ENCODE measurements at regions not wholly inside any gene's neighbourhood (a gene's known extent, or its start where the extent isn't known, plus 50 kb on each side); places are given as distances from the start of the nearest gene placed in this dataset.

GRCh38 chr13:84497613-84498012 is 615.3 kb upstream of the SLITRK1 start:
- no peak for DNase-seq

DNA sequence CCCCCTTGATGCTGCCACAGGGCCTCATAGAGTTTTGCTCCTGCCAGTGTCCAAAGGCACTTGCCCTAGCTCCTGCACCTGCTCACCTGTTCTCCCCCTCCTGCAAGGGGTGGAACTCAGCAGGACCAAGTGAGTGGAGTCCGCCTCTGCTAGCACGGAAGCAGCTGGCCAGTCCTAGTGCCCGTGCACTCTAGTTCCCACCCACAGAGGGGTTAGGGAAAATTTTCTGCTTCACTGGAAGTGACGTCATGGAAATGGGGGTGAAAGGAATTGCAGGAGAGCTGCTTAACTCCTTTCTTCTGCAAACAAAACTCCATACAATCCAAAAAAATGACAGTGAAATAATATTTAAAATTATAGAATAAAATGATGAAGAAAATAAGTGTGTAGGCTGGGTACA is 609.7 kb upstream of the SLITRK1 start:
- no peak for DNase-seq

DNA sequence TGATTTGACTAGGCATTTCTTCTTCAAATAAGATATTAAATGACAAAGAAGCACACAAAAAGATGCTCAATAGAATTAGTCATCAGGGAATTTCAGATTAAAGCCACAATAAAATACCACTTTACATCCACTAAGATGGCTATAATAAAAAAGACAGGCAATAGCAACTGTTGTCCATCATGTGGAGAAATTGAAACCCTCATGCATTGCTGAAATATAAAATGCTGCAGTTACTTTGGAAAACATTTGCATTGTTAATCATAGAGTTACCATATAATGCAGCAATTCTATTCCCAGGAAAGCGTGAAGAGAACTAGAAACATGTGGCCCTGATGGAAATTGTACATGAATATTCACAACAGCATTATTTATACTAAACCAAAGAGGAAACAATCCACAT is 605.5 kb upstream of the SLITRK1 start:
- DNase-seq: no peak

DNA sequence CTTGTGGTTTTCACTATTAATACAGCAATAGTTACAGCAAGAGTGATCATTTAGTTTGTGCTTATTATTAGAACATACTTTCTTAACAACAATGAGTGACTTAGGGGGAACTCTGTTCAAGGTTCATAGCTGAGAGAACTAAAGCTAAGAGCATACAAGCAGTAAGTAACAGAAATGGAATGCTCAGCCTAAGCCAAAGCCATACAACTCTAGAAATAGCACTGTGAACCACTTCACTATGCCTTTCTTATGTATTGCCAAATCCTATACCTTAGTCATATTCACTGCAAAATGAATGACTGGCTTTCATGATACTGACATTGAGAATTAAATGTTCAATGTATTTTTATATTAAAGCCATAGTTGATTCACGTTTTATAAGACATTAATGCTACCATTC is 599.7 kb upstream of the SLITRK1 start:
- DNase-seq: no peak

GRCh38 chr13:84479656-84480055 is 597.4 kb upstream of the SLITRK1 start:
- no peak for DNase-seq

DNA sequence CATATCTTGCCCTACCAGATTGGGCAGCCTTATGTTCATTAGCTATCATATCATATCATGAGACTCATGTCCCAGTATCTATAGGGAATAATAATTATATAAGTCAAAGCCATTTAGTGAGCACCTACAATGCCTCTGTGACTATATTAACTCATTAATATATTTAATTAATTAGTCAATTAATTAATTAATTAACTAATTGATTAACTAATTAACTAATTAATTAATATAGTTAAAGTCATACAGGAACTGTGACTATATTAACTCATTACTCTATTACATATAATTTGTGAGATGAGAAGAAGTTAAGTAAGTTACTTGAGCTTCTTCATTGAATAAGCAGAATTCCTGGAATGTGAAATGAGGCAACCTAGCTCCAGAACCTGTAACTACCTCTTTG is 588.3 kb upstream of the SLITRK1 start:
- DNase-seq: no peak

GRCh38 chr13:84466461-84466860 is 584.2 kb upstream of the SLITRK1 start:
- DNase-seq: no peak

DNA sequence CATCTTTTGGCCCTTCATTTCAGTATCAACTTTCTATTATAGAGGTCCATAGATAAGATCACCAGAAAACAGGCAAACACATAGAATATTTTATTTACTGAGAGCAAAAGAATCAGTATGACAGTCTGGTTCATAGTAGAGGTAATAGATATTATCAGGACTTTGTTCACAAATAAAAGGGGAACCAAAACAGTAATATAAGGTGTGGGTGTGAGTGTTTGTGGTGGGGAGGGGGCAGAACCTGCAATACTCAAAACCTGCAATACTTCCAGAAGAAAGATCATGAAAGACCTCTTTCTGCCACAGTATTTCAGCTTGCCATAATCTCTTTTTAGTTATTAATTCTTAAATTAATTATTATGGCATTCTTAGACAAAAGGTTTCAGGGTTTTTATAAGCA is 578.7 kb upstream of the SLITRK1 start:
- no peak for DNase-seq

DNA sequence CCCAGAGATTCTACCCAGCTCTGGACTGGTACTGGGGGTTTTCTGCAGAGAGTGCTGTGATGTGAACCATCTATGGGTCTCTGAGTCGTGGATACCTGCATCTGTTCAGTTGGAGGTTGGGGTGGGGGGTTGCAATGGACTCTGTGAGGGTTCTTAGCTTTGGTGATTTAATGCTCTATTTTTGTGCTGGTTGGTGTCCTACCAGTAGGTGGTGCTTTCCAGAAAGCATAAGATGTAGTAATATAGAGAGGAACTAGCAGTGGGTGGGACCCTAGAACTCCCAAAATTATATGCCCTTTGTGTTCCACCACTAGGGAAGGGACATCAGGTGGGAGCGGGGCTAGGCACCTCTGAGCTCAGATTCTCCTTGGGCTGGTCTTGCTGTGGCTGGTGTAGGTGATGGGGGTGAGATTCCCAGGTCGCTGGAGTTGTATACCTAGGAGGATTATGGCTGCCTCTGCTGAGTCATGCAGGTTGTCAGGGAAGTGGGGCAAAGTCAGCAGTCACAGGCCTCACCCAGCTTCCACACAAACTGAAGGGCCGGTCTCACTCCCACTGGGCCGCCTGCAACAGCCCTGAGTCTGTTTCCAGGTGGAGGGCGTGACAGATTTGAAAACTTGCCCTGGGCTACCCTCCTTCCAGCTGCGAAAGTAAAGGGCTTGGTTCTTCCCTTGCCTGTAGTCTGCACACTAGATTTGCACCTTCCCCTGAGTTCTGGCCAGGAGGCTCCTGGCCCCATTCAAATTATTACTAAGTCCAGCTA is 573.0 kb upstream of the SLITRK1 start:
- no peak for DNase-seq

- DNase-seq: no peak
Measured at GRCh38 chr13:84447640-84447978, 565.3 kb upstream of the SLITRK1 start.

DNA sequence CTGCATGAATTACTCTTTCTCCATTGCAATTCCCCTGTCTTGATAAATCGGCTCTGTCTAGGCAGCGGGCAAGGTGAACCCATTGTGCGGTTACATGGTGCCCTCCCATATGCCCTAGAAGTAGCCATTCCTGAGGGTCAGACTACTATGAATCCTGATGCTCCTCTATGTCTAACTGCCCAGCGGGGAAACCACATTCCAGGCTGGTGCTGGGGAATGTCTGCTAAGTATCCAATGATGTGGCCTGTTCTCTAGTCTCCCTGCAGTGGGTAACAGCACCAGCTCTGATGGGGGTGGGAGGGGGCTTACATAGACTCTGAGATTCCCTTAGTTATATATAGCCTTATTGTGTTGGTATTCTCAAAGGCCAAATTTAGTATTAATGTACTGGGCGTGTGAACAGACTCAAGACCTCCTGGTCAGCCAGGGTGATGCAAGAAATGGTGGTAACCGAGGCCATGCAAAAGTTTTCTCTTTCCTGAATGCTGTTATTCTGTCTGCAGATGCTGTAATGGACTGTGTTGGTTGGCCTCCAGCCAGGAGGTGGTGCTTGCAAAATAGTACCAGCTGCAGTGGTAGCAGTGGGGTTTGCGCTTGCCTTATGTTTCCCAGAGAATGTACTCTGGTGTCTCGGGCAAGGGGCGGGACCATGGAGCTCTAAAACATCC is 564.8 kb upstream of the SLITRK1 start:
- DNase-seq: no peak

DNA sequence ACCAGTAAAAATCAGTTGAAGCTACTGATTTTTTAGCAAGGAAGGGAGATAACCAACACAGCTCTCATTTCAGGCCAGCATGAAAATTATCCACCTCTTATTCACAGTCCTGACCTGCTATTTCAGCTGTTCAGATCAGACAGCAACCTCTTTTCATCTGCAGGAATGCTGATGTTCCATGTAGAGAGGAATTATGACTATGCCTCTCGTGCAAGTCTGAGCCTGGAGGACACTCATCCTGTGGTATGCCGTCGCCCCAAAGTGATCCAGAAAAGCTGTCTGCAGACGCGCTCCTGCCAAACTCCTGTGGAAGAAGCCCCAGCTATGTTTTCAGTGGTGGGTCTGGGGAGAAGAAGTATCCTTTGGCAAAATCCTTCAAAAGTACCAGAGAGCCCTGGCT is 563.5 kb upstream of the SLITRK1 start:
- DNase-seq: no peak

- DNase-seq: no peak
Measured at GRCh38 chr13:84443463-84443862, 561.2 kb upstream of the SLITRK1 start.

DNA sequence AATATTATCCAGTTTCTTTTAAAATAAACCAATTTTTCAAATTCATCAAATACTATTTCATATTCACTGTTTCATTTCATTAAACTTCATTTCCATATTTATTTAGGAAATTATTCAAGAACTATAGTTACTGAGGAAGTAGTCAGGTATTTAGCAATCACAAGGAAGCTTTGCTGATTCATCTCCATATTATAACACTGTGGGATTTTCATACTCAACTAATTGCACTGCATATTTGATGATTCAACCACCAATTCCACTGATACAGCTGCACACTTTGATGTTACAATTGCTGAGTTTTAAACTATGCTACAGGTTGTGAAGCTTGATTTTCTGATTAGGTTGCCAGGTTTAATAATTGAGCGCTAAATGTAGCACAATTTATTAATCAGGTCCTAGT is 556.8 kb upstream of the SLITRK1 start:
- no peak for DNase-seq

- DNase-seq: no peak
Measured at GRCh38 chr13:84433024-84433423, 550.8 kb upstream of the SLITRK1 start.

GRCh38 chr13:84431646-84432045 is 549.4 kb upstream of the SLITRK1 start:
- DNase-seq: no peak

DNA sequence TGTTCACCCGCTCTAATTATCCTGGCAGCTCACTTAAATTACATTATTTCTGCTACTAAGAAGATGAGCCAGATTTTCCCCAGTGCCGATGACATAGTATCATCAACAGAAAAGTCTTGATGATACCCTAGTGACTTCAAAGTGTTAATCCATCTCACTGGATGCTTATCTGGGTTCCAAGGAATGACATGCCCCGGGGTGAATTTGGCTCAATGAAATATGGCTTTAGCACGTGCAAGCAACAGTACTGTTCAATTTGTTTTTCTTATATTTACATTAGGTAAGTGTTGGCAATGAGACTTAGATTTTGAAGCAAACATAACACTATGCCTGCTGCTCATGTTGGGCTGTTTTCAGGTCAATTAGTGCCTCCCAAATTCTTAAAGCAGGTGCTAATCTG is 548.2 kb upstream of the SLITRK1 start:
- peak; percentile 22 for DNase-seq

DNA sequence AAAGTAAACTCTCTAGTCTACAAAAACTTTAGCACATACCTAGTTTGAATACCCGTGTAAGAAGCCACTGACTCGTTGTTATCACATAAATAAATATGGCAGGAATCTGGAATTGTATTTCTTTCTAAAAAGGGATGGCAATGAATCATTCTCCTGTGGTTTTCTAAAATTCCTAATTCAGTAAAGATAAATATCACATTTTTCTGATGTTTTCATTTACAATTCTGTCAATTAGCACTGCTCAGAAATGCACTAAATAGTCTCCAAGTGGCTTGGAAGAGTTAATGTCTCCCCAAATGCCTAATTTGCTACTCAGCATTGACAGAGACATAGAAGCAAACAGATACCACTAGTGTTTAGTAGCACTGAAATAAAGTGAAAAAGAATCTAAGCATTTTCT is 547.7 kb upstream of the SLITRK1 start:
- no peak for DNase-seq

DNA sequence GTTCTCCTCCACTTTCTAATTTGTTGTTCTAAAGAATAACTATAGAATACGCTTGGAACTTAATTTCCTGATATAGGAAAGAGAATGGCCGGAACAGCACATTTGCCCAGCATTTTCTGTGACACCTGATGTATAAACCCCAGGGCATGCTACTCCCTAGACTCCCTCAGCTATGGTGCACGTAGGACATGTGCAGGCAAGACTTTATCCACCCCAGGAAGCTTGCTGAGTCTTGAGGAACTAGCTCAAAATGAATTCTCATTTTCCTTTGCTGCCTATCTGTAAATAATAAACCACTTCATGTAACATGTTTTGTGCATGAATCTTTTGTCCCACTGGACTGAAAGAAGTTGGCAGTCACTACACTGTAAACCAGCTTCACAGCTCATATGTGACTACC is 535.8 kb upstream of the SLITRK1 start:
- DNase-seq: no peak

- no peak for DNase-seq
Measured at GRCh38 chr13:84417416-84417815, 535.1 kb upstream of the SLITRK1 start.

DNA sequence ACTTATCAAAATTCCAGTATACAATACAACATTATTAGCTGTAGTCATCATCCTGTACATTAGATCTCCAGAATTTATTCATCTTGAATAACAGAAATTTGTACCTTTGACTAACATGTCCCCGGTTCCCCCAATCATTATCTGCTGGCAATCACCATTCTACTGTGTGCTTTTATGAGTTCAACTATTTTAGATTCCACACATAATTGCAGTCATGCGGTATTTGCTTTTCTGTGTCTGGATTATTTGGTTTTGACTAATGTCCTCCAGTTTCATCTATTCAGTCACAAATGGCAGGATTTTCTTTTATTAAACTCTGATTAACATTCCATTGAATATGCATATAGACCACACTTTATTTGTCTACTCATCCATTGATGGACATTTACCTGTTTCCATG is 530.7 kb upstream of the SLITRK1 start:
- no peak for DNase-seq

DNA sequence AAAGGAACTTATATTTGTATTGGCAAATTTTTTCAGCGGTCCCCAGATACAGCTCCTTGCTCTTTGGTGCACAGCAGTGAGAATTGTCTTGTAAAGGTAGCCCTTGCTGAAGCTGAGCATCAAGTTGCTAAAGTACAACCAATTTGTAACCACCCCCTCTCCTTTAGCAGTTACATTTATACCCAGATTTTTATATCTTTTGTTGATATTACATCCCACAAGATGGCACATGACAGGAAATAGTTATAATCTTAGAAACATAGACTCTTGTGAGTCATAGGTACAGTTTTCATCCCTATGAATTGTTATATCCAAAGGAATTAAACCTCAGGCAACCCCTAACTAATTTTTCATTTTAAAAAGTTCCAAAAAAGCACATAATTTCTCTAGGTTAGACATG is 523.0 kb upstream of the SLITRK1 start:
- DNase-seq: no peak

DNA sequence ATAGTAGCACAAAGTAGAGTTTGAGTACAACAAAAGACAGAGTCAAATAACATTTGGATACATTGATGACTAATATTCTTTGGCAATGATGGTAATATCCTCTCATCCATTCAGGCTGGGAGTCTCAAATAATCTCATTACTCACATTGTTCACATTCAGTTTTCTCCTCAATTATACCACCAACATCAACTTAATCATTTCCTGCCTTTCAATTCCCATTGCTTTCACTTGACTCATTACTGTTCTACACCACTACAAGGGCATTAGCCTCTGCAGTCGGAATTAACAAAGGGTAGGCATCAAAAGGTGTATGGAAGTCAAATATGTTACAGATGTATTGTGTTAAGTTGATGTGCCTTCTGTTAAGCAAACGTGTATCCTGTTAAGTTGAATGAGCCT is 518.4 kb upstream of the SLITRK1 start:
- no peak for DNase-seq

- no peak for DNase-seq
Measured at GRCh38 chr13:84399320-84400085, 517.2 kb upstream of the SLITRK1 start.
